Adrenal gland (tissue), 5 donors: ENCODE measurements at regions not wholly inside any gene's neighbourhood (a gene's known extent, or its start where the extent isn't known, plus 50 kb on each side); places are given as distances from the start of the nearest gene placed in this dataset.

ENCODE experiments used
- POLR2A ChIP-seq, 2 donors: fragments of 450-650 bp; IDR thresholded peaks; one replicate each; pipeline ENCODE4 v1.6.1; 2017; ENCODE audit warnings: antibody characterized with exemption in 2 of 2, mild to moderate bottlenecking in 2 of 2, moderate library complexity in 1 of 2
- TF ChIP-seq, protein P1 (sequence below), 6 experiments: fragments of 450-650 bp in 4 of 6; fragments of 200-600 bp in 2 of 6; sonication (generic) in 1 of 6; IDR thresholded peaks; 1 replicate in 5 of 6; 2 replicates in 1 of 6; pipeline versions ENCODE4 v1.5.1 to v1.8.0; 2016 to 2021; ENCODE audit warnings: antibody characterized with exemption in 6 of 6, mild to moderate bottlenecking in 2 of 6, moderate library complexity in 1 of 6
- donor health status: DM: no; HTN: no; CAD: no.

DNA sequence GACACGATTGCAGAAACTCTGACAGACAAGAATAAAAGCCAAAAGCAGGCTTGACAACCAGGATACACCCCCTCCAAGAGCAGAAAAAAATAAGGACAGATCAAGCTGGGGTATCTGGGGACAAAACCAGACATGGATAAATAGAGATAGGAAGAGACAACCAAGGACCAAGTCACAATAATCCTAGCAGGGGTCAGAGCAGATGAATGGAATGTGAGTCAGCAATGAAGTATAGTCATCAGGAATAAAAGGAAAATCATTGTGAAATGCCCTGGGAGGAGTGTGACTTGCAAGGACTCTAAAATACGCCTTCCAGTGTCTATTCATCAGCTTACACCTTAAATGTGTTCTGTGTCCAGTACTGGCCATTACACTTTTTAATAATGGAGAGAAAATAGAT lies 206.8 kb downstream of the CAAP1 start:
- TF ChIP-seq, protein P1, sequence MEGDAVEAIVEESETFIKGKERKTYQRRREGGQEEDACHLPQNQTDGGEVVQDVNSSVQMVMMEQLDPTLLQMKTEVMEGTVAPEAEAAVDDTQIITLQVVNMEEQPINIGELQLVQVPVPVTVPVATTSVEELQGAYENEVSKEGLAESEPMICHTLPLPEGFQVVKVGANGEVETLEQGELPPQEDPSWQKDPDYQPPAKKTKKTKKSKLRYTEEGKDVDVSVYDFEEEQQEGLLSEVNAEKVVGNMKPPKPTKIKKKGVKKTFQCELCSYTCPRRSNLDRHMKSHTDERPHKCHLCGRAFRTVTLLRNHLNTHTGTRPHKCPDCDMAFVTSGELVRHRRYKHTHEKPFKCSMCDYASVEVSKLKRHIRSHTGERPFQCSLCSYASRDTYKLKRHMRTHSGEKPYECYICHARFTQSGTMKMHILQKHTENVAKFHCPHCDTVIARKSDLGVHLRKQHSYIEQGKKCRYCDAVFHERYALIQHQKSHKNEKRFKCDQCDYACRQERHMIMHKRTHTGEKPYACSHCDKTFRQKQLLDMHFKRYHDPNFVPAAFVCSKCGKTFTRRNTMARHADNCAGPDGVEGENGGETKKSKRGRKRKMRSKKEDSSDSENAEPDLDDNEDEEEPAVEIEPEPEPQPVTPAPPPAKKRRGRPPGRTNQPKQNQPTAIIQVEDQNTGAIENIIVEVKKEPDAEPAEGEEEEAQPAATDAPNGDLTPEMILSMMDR (IDR thresholded peaks at IDR 0.05): no peak
- no peak for TF ChIP-seq POLR2A (IDR thresholded peaks at IDR 0.05)
